K562 (cell line): ENCODE measurements at regions not wholly inside any gene's neighbourhood (a gene's known extent, or its start where the extent isn't known, plus 50 kb on each side); places are given as distances from the start of the nearest gene placed in this dataset.

Experiments
- BHLHE40 ChIP-seq: IDR thresholded peaks from 2 replicates; pipeline ENCODE4 v1.6.1; 2011; ENCODE audit warnings: low read length, improper control_type of control experiment
- CBX3 ChIP-seq, 2 experiments: IDR thresholded peaks; 1 replicate in 1 of 2; 2 replicates in 1 of 2; pipeline ENCODE4 v1.6.1; 2012; ENCODE audit warnings: inconsistent platforms in 2 of 2, low read length in 2 of 2, borderline replicate concordance in 1 of 2, control low read depth in 1 of 2

GRCh38 chr12:5096241-5096924 lies 52.7 kb downstream of the KCNA5 start:
- TF ChIP-seq BHLHE40 (no peak), CBX3 (IDR thresholded peaks at IDR 0.05; ENCODE audit: borderline replicate concordance in 1 of 2, low read length in 2 of 2) (no peak)
